Cardiac fibroblast (primary cell): ENCODE measurements at regions not wholly inside any gene's neighbourhood (a gene's known extent, or its start where the extent isn't known, plus 50 kb on each side); places are given as distances from the start of the nearest gene placed in this dataset.

Experiments
- DNase-seq, 2 donors: peaks; one replicate each; pipeline versions ENCODE4 v3.0.0 to v3.0.0-alpha.2; 2010; ENCODE audit warnings: low read depth in 2 of 2
- H3K4me3 ChIP-seq, 2 donors: replicated peaks in 1 of 2; 1 replicate in 1 of 2; 2 replicates in 1 of 2; pipeline ENCODE4 v1.5.1; 2011; ENCODE audit warnings: low read depth in 2 of 2, low read length in 2 of 2, mild to moderate bottlenecking in 2 of 2, moderate library complexity in 1 of 2
- CTCF ChIP-seq: IDR thresholded peaks from one replicate; pipeline ENCODE4 v1.5.1; 2011; ENCODE audit warnings: low read depth, mild to moderate bottlenecking, low read length, inconsistent platforms

GRCh38 chr4:18676526-18676915, 655.0 kb upstream of the LCORL start:
- DNase-seq = no peak
- no peak for TF ChIP-seq CTCF
- no peak overlapping the region for H3K4me3 ChIP-seq

- no peak for TF ChIP-seq CTCF
- no peak for DNase-seq
- H3K4me3 ChIP-seq = no peak overlapping the region
These were observed 654.3 kb upstream of the LCORL start for GRCh38 chr4:18675586-18676525.

GRCh38 chr4:18670034-18670433, 648.5 kb upstream of the LCORL start:
- DNase-seq = no peak
- no peak for TF ChIP-seq CTCF
- no peak overlapping the region for H3K4me3 ChIP-seq

GRCh38 chr4:18669390-18669789, 647.8 kb upstream of the LCORL start:
- no peak overlapping the region for H3K4me3 ChIP-seq
- DNase-seq = no peak
- no peak for TF ChIP-seq CTCF

- no peak for TF ChIP-seq CTCF
- no peak overlapping the region for H3K4me3 ChIP-seq
- DNase-seq = no peak
These were observed 644.8 kb upstream of the LCORL start for GRCh38 chr4:18666322-18666721.

- H3K4me3 ChIP-seq = no peak overlapping the region
- TF ChIP-seq CTCF = no peak
- no peak for DNase-seq
These were observed 642.6 kb upstream of the LCORL start for GRCh38 chr4:18664171-18664570.
